UCSD-AML1 (cell line): ENCODE measurements at regions not wholly inside any gene's neighbourhood (a gene's known extent, or its start where the extent isn't known, plus 50 kb on each side); places are given as distances from the start of the nearest gene placed in this dataset.
"Not testable (repeated sequence)": the region's sequence is repeated elsewhere in the genome, so short reads cannot be mapped to it uniquely, and the experiment has no call there.

Experiments
- DNase-seq: peaks from one replicate; lab custom pipeline; 2025; ENCODE audit not compliant: unreplicated experiment; lab: John Stamatoyannopoulos, UW

- DNase-seq, result no peak
These were observed 76.4 kb downstream of the PHAX start for GRCh38 chr5:126677121-126677520.

DNA sequence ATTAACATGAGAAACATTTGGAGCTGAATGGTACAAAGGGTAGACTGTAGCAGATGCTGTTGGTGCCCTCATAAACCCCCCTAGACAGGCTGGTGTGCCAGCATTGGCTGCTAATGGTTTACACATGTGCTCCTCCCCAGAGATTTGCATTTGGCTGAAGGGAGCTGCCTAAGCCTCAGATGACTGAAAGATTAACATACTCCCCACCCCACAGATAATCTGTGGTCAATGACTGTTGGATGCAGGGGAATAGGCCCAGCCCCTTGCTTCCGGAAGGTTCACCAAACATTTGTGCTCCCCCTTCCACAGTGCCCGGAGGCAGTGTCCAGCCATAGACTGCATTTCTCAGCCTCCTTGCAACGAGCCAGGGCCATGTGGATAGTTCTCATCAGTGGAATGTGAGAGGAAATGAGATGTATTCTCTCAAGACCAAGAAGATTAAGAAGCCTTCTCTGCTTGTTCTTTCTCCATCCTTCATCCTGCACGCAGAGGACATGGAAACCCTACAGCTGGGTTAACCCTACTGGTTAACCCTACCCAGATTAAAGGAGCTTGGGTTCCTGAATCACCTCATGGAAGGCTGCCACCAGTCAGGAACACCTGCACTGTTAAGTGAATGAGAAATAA, 79.6 kb downstream of the PHAX start:
- DNase-seq, result peak; percentile 42

DNA sequence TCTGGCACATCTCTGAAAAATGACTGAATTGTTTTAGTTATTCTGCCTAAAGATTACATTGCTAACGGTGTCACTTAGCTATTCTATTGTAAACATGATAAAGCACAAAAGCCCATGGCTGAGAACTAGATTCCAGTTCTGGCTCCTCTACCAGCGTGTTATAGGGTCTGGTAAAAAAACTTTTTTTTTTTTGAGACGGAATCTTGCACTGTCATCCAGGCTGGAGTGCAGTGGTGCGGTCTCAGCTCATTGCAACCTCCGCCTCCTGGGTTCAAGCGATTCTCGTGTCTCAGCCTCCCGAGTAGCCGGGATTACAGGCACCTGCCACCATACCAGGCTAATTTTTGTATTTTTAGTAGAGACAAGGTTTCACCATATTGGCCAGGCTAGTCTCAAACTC, 80.6 kb downstream of the PHAX start:
- not testable (repeated sequence) for DNase-seq

- DNase-seq, result no peak
These were observed 81.2 kb downstream of the PHAX start for GRCh38 chr5:126681970-126682369.

- no peak for DNase-seq
These were observed 82.1 kb downstream of the PHAX start for GRCh38 chr5:126682856-126683255.

GRCh38 chr5:126683912-126684311, 83.2 kb downstream of the PHAX start:
- no peak for DNase-seq

- not testable (repeated sequence) for DNase-seq
These were observed 84.1 kb downstream of the PHAX start for GRCh38 chr5:126684656-126685442.

DNA sequence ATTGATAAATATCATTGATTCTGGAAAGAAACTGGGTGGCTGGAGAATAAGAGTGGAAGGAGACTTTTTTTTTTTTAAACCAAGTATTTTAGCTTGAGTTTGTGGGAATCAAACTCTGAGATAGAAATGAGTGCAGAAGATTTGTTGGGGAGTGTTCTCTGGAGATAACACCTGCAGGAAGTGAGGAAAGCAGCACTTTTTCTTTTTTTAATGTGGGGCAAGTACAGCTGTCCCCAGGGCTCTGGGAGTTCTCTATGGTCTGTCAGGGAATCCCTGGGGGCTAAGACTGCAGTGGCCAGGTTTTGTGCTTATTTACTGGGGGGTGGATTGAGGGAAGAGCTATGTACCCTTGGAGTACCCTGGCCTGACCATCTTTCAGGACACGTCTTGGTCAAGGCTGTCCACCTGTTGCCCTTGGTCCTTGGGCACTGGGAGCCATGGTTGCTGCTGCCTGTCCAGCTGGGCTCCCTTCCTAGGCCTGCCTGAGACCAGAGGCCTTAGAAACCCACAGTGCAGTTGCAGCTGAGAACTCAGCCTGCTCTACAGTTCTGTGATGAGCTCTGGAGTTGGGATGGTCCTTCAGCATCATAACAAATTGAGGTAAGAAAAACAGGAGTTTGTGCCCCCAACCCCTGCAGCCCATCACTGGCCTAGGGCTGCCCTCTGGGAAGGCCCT, 85.8 kb downstream of the PHAX start:
- DNase-seq, result no peak

DNA sequence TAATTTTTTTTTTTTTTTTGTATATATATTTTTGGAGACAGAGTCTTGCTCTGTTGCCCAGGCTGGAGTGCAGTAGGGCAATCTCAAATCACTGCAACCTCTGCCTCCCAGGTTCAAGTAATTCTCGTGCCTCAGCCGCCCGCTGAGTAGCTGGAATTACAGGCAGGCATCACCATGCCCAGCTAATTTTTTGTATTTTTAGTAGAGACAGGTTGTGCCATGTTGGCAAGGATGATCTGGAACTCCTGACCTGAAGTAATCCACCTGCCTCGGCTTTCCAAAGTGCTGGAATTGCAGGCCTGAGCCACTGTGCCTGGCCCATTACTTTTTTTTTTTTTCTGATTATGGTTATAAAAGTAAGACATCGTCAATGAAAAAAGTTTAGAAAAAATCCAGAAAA, 84.0 kb upstream of the LMNB1 start:
- no peak for DNase-seq

- DNase-seq, result no peak
These were observed 83.1 kb upstream of the LMNB1 start for GRCh38 chr5:126693806-126694205.

GRCh38 chr5:126694403-126694802, 82.5 kb upstream of the LMNB1 start:
- no peak for DNase-seq

DNA sequence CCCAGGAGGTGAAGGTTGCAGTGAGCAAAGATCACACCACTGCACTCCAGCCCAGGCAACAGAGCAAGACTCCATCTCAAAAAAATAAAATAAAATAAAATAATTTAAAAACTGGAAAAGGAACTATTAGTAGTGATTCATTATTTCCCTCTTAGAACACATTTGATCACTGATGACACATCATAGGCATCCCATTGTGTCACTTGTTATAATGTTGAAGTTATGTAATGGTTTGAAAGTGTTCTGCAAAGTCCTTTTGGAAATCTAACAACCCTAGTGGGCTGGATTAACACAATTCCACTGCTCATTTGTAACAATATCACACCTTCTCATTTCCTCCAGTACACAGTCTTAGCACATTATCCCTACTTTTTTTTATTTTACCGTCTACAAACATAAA, 81.8 kb upstream of the LMNB1 start:
- no peak for DNase-seq

GRCh38 chr5:126707080-126707479, 69.9 kb upstream of the LMNB1 start:
- no peak for DNase-seq

DNA sequence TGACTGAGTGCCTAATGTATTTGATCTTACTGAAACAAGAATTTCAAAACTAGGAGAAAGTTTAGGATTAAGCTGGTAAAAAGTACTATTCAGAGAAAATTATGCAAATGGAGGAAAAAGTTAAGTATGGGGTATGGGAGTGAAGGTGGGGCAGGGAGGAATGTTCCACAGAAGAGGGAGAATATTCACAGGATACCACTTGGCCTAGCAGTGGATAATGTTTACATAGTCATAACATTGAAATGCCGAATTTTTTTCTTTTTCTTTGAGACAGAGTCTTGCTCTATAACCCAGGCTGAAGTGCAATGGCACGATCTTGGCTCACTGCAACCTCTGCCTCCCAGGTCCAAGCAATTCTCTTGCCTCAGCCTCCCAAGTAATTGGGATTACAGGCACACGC, 61.2 kb upstream of the LMNB1 start:
- no peak for DNase-seq

GRCh38 chr5:126716861-126717260, 60.1 kb upstream of the LMNB1 start:
- DNase-seq, result no peak

GRCh38 chr5:126718236-126718868, 58.6 kb upstream of the LMNB1 start:
- peak; percentile 13 for DNase-seq

GRCh38 chr5:126720369-126720768, 56.6 kb upstream of the LMNB1 start:
- DNase-seq, result no peak

- no peak for DNase-seq
These were observed 53.3 kb upstream of the LMNB1 start for GRCh38 chr5:126723643-126724042.
